OCI-LY1 (cell line): ENCODE measurements at regions not wholly inside any gene's neighbourhood (a gene's known extent, or its start where the extent isn't known, plus 50 kb on each side); places are given as distances from the start of the nearest gene placed in this dataset.

ENCODE experiments used
- H2AFZ ChIP-seq: fragments of 200-600 bp; sonication (generic), shearing (Covaris generic); 2 replicates; pipeline ENCODE4 v1.6.0; 2014; ENCODE audit warnings: antibody characterized with exemption, mild to moderate bottlenecking, low read length
- H3F3A ChIP-seq: fragments of 200-600 bp; sonication (generic), shearing (Covaris generic); 2 replicates; pipeline ENCODE4 v1.6.0; 2014; ENCODE audit warnings: mild to moderate bottlenecking, antibody characterized with exemption, low read length, moderate library complexity; ENCODE audit not compliant: insufficient read depth
- H3K27ac ChIP-seq: fragments of 200-600 bp; sonication (generic); 2 replicates; pipeline ENCODE4 v1.5.1; 2014; ENCODE audit warnings: low read length, mixed run types, mild to moderate bottlenecking, low read depth; ENCODE audit not compliant: poor library complexity, severe bottlenecking
- H3K27me3 ChIP-seq: fragments of 200-600 bp; sonication (generic); 2 replicates; pipeline ENCODE4 v1.6.0; 2014; ENCODE audit warnings: antibody characterized with exemption, mild to moderate bottlenecking, low read length, moderate library complexity; ENCODE audit not compliant: insufficient read depth
- H3K36me3 ChIP-seq: fragments of 200-600 bp; sonication (generic); 2 replicates; pipeline ENCODE4 v1.6.1; 2014; ENCODE audit warnings: mild to moderate bottlenecking, antibody characterized with exemption, low read length, moderate library complexity, mixed read lengths; ENCODE audit not compliant: insufficient read depth
- H3K4me1 ChIP-seq: fragments of 200-600 bp; sonication (generic); 2 replicates; pipeline ENCODE4 v1.5.1; 2014; ENCODE audit warnings: mild to moderate bottlenecking, low read length, moderate library complexity; ENCODE audit not compliant: insufficient read depth, severe bottlenecking
- H3K4me2 ChIP-seq: fragments of 200-600 bp; sonication (generic), shearing (Covaris generic); 2 replicates; pipeline ENCODE4 v1.6.1; 2014; ENCODE audit warnings: low read length
- H3K4me3 ChIP-seq: fragments of 200-600 bp; sonication (generic); 2 replicates; pipeline ENCODE4 v1.5.1; 2014; ENCODE audit warnings: low read length, low read depth, mild to moderate bottlenecking, mixed read lengths; ENCODE audit not compliant: poor library complexity, severe bottlenecking
- H3K79me2 ChIP-seq: fragments of 200-600 bp; shearing (Covaris generic); 2 replicates; pipeline ENCODE4 v1.6.1; 2016; ENCODE audit warnings: mixed run types, low read length, mixed read lengths; ENCODE audit not compliant: insufficient read depth
- H3K9ac ChIP-seq: fragments of 200-600 bp; sonication (generic), shearing (Covaris generic); 2 replicates; pipeline ENCODE4 v1.6.1; 2014; ENCODE audit warnings: mild to moderate bottlenecking, low read length, mixed read lengths
- H3K9me2 ChIP-seq: fragments of 200-600 bp; sonication (generic), shearing (Covaris generic); 2 replicates; pipeline ENCODE4 v1.6.1; 2014; ENCODE audit warnings: low read depth, mild to moderate bottlenecking, low read length, mixed read lengths
- H3K9me3 ChIP-seq: fragments of 200-600 bp; shearing (Covaris generic); 2 replicates; pipeline ENCODE4 v1.6.1; 2014; ENCODE audit warnings: low read length, mixed read lengths
- H4K20me1 ChIP-seq: fragments of 200-600 bp; sonication (generic), shearing (Covaris generic); 2 replicates; pipeline ENCODE4 v1.6.0; 2016; ENCODE audit warnings: mild to moderate bottlenecking, low read length; ENCODE audit not compliant: insufficient read depth
- EZH2 ChIP-seq: fragments of 200-600 bp; sonication (generic), shearing (Covaris generic); IDR thresholded peaks from 2 replicates; pipeline ENCODE4 v1.8.0; 2017; ENCODE audit warnings: borderline replicate concordance, mixed run types, mild to moderate bottlenecking, antibody characterized with exemption, low read length, moderate library complexity, mixed read lengths
- TF ChIP-seq, protein P1 (sequence below): fragments of 200-600 bp; sonication (generic), shearing (Covaris generic); IDR thresholded peaks from 2 replicates; pipeline ENCODE4 v1.5.1; 2017; ENCODE audit warnings: mild to moderate bottlenecking, antibody characterized with exemption, low read length, moderate library complexity, mixed read lengths

DNA sequence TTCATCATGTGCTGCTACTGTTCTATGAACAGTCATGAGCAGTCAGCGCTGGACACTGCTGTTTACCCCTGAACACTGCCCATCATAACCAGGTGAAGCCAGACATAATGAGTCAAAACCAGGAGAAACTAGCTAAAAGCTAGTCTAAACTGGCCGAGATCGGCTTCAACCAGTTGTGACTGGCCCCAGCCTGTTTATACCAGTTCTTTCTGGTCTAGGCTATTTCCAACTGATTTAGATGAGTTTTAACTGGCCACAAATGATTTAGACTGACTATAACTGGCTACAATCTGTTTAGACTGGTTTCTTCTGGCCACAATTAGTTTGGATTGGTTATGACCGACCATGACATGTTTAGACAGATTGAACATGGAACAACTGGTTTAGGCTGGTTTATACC is 348.3 kb upstream of the CAMK1G start:
- Histone ChIP-seq H3K4me3 (no peak overlapping the region), H2AFZ (no peak overlapping the region), H3K9me2 (no peaks in the 10 kb centered on the region), H3K36me3 (no peaks in the 10 kb centered on the region), H4K20me1 (no peaks in the 10 kb centered on the region), H3K9ac (no peak overlapping the region), H3K27ac (no peak overlapping the region), H3K4me1 (no peaks in the 10 kb centered on the region), H3K27me3 (no peaks in the 10 kb centered on the region), H3K9me3 (no peaks in the 10 kb centered on the region), H3K4me2 (no peak overlapping the region), H3F3A (no peaks in the 10 kb centered on the region), H3K79me2 (no peaks in the 10 kb centered on the region)
- TF ChIP-seq, protein P1, sequence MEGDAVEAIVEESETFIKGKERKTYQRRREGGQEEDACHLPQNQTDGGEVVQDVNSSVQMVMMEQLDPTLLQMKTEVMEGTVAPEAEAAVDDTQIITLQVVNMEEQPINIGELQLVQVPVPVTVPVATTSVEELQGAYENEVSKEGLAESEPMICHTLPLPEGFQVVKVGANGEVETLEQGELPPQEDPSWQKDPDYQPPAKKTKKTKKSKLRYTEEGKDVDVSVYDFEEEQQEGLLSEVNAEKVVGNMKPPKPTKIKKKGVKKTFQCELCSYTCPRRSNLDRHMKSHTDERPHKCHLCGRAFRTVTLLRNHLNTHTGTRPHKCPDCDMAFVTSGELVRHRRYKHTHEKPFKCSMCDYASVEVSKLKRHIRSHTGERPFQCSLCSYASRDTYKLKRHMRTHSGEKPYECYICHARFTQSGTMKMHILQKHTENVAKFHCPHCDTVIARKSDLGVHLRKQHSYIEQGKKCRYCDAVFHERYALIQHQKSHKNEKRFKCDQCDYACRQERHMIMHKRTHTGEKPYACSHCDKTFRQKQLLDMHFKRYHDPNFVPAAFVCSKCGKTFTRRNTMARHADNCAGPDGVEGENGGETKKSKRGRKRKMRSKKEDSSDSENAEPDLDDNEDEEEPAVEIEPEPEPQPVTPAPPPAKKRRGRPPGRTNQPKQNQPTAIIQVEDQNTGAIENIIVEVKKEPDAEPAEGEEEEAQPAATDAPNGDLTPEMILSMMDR: no peak
- TF ChIP-seq EZH2: no peak

DNA sequence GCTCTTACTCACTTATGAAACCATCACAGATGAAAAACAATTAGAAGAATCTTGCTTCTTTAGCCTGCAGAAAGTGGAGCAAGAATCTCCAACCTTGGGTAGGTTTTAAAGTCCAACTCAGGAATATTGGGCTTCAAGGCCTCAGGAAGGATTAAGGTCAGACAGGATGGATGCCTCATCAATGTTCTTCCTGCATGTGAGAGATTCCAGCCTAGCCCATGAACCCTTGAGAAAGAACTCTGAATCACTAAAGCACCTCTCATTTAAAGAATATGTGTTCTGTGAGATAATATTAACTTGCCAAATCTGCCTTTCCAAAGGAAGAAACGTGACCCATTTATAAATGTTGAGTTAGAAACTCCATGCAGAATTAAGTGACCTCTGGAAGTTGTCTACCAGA is 345.2 kb upstream of the CAMK1G start:
- Histone ChIP-seq H3K27ac (no peak overlapping the region), H3F3A (no peaks in the 10 kb centered on the region), H3K4me3 (no peak overlapping the region), H3K4me1 (no peaks in the 10 kb centered on the region), H3K36me3 (no peaks in the 10 kb centered on the region), H3K79me2 (no peaks in the 10 kb centered on the region), H3K4me2 (no peak overlapping the region), H2AFZ (no peak overlapping the region), H3K9ac (no peak overlapping the region), H3K9me2 (no peaks in the 10 kb centered on the region), H3K27me3 (no peaks in the 10 kb centered on the region), H4K20me1 (no peaks in the 10 kb centered on the region), H3K9me3 (no peaks in the 10 kb centered on the region)
- TF ChIP-seq EZH2: no peak
- TF ChIP-seq, protein P1: no peak

DNA sequence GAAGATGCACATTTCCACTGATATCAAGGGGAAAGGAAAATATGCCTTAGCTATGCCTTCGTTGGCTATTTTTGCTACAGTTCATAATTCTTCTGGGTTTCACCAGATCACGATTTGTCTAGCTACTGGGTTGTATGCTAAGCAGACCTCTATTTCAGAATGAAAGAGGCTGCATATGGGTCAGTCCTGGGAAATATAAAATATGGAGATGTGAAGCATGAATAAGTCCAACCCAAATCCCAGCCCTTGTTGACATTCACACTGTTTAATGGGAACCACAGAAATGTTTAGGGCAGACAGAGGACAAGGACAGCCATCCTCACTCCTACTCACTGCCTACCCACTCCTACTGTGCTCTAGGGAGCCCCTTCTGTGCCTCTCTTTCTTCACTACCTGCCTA is 343.2 kb upstream of the CAMK1G start:
- Histone ChIP-seq H3K9me2 (no peaks in the 10 kb centered on the region), H3K4me3 (no peak overlapping the region), H3K4me1 (no peaks in the 10 kb centered on the region), H3K27ac (no peak overlapping the region), H3K36me3 (no peaks in the 10 kb centered on the region), H4K20me1 (no peaks in the 10 kb centered on the region), H3K9ac (no peak overlapping the region), H3K9me3 (no peaks in the 10 kb centered on the region), H2AFZ (no peak overlapping the region), H3K79me2 (no peaks in the 10 kb centered on the region), H3K27me3 (no peaks in the 10 kb centered on the region), H3F3A (no peaks in the 10 kb centered on the region), H3K4me2 (no peak overlapping the region)
- TF ChIP-seq EZH2: no peak
- TF ChIP-seq, protein P1: no peak
